ENCODE measurements at regions not wholly inside any gene's neighbourhood (a gene's known extent, or its start where the extent isn't known, plus 50 kb on each side); places are given as distances from the start of the nearest gene placed in this dataset.

DNA sequence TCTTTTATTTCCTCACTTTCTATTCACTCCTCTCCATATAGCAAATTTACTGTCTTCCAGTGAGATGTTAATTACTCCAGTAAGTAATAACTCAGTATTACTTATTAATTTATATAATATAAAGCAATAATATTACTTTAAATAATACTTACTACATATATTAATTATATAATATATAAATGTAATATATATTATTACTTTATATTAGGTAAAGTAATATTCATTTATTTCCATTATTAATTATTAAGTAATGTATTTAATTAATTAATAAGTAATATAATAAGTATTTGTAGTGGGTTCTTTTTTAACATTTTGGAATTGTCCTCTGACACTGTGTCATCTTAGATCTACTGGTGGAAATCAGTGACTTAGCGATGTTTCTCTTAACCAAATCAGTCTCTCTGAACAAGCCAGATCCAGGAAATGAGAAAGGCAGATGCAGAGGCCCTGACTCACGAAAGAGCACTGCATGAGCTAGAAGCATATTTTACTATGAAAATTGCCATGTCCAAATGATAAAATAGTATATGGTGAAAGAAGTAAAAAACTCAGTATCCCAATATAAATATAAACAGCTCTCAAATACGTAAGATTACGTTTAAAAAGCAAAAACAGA is 115.9 kb downstream of the DSEL start:
- TF ChIP-seq EP300 (IDR thresholded peaks at IDR 0.05; ENCODE audit: borderline replicate concordance) (no peak), EGR1 (IDR thresholded peaks at IDR 0.05) (no peak), YY1 (IDR thresholded peaks at IDR 0.05; ENCODE audit: low read depth) (no peak), RAD21 (IDR thresholded peaks at IDR 0.05; ENCODE audit: low read depth) (no peak), TAF1 (IDR thresholded peaks at IDR 0.05; ENCODE audit: low read depth) (no peak), TCF12 (IDR thresholded peaks at IDR 0.05; ENCODE audit: low read depth) (no peak), CEBPB (IDR thresholded peaks at IDR 0.05) (no peak), FOXM1 (IDR thresholded peaks at IDR 0.05; ENCODE audit: borderline replicate concordance, low read depth) (no peak), ZBTB7A (IDR thresholded peaks at IDR 0.05; ENCODE audit: low read depth) (no peak), NFIC (IDR thresholded peaks at IDR 0.05) (no peak), TEAD4 (IDR thresholded peaks at IDR 0.05) (no peak)
- TF ChIP-seq, protein P1, sequence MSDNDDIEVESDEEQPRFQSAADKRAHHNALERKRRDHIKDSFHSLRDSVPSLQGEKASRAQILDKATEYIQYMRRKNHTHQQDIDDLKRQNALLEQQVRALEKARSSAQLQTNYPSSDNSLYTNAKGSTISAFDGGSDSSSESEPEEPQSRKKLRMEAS (IDR thresholded peaks at IDR 0.05) = no peak
- TF ChIP-seq, protein P2, sequence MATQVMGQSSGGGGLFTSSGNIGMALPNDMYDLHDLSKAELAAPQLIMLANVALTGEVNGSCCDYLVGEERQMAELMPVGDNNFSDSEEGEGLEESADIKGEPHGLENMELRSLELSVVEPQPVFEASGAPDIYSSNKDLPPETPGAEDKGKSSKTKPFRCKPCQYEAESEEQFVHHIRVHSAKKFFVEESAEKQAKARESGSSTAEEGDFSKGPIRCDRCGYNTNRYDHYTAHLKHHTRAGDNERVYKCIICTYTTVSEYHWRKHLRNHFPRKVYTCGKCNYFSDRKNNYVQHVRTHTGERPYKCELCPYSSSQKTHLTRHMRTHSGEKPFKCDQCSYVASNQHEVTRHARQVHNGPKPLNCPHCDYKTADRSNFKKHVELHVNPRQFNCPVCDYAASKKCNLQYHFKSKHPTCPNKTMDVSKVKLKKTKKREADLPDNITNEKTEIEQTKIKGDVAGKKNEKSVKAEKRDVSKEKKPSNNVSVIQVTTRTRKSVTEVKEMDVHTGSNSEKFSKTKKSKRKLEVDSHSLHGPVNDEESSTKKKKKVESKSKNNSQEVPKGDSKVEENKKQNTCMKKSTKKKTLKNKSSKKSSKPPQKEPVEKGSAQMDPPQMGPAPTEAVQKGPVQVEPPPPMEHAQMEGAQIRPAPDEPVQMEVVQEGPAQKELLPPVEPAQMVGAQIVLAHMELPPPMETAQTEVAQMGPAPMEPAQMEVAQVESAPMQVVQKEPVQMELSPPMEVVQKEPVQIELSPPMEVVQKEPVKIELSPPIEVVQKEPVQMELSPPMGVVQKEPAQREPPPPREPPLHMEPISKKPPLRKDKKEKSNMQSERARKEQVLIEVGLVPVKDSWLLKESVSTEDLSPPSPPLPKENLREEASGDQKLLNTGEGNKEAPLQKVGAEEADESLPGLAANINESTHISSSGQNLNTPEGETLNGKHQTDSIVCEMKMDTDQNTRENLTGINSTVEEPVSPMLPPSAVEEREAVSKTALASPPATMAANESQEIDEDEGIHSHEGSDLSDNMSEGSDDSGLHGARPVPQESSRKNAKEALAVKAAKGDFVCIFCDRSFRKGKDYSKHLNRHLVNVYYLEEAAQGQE (IDR thresholded peaks at IDR 0.05; ENCODE audit: low read depth) = no peak
- TF ChIP-seq, protein P3, sequence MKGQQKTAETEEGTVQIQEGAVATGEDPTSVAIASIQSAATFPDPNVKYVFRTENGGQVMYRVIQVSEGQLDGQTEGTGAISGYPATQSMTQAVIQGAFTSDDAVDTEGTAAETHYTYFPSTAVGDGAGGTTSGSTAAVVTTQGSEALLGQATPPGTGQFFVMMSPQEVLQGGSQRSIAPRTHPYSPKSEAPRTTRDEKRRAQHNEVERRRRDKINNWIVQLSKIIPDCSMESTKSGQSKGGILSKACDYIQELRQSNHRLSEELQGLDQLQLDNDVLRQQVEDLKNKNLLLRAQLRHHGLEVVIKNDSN (IDR thresholded peaks at IDR 0.05) = no peak
